SK-N-SH treated with all-trans-retinoic acid at 6 μM for 48 hours (cell line): ENCODE measurements at regions not wholly inside any gene's neighbourhood (a gene's known extent, or its start where the extent isn't known, plus 50 kb on each side); places are given as distances from the start of the nearest gene placed in this dataset.

Experiments
- ARNTL ChIP-seq: fragments of 450-650 bp; formaldehyde crosslinking; IDR thresholded peaks from 2 replicates; pipeline ENCODE4 v1.5.0; 2020; ENCODE audit warnings: low read depth, mild to moderate bottlenecking, moderate library complexity, borderline replicate concordance
- CREB5 ChIP-seq: fragments of 250-450 bp; sonication (Bioruptor Pico); IDR thresholded peaks from 2 replicates; pipeline ENCODE4 v1.5.1; 2020; ENCODE audit warnings: low read depth, mild to moderate bottlenecking, moderate library complexity
- CSRNP3 ChIP-seq: fragments of 250-450 bp; sonication (Bioruptor Pico); IDR thresholded peaks from 2 replicates; pipeline ENCODE4 v1.5.1; 2021; ENCODE audit warnings: mild to moderate bottlenecking, moderate library complexity
- ISL1 ChIP-seq: fragments of 250-450 bp; sonication (Bioruptor Pico); IDR thresholded peaks from 2 replicates; pipeline ENCODE4 v2.1.2; 2022; ENCODE audit warnings: mild to moderate bottlenecking, moderate library complexity
- OSR1 ChIP-seq: fragments of 250-450 bp; sonication (Bioruptor Pico); IDR thresholded peaks from 2 replicates; pipeline ENCODE4 v1.8.0; 2022; ENCODE audit warnings: moderate library complexity, mild to moderate bottlenecking, inconsistent platforms
- PATZ1 ChIP-seq: fragments of 250-450 bp; sonication (Bioruptor Pico); IDR thresholded peaks from 2 replicates; pipeline ENCODE4 v1.8.0; 2020; ENCODE audit warnings: mild to moderate bottlenecking, moderate library complexity, borderline replicate concordance
- PPARA ChIP-seq: fragments of 250-450 bp; sonication (Bioruptor Pico); IDR thresholded peaks from 2 replicates; pipeline ENCODE4 v1.5.0; 2020; ENCODE audit warnings: mild to moderate bottlenecking, borderline replicate concordance
- RARB ChIP-seq: fragments of 250-450 bp; sonication (Bioruptor Pico); IDR thresholded peaks from 2 replicates; pipeline ENCODE4 v1.8.0; 2021; ENCODE audit warnings: mild to moderate bottlenecking, moderate library complexity
- TOX ChIP-seq: fragments of 250-450 bp; sonication (Bioruptor Pico); IDR thresholded peaks from 2 replicates; pipeline ENCODE4 v1.8.0; 2021; ENCODE audit warnings: mild to moderate bottlenecking, moderate library complexity, borderline replicate concordance
- ZFP3 ChIP-seq: fragments of 250-450 bp; sonication (Bioruptor Pico); IDR thresholded peaks from 2 replicates; pipeline ENCODE4 v1.5.0; 2020; ENCODE audit warnings: mild to moderate bottlenecking, moderate library complexity
- ZNF70 ChIP-seq: fragments of 450-650 bp; formaldehyde crosslinking; IDR thresholded peaks from 2 replicates; pipeline ENCODE4 v1.5.0; 2020; ENCODE audit warnings: mild to moderate bottlenecking, moderate library complexity
- ZNF8 ChIP-seq: fragments of 450-650 bp; formaldehyde crosslinking; IDR thresholded peaks from 2 replicates; pipeline ENCODE4 v1.5.0; 2020; ENCODE audit warnings: mild to moderate bottlenecking, moderate library complexity

- TF ChIP-seq ZNF70 (CRISPR knock-in tag) (no peak), ZNF8 (no peak), ARNTL (no peak), TOX (CRISPR knock-in tag) (no peak), PATZ1 (CRISPR knock-in tag) (no peak), OSR1 (CRISPR knock-in tag) (no peak), CREB5 (CRISPR knock-in tag) (no peak), ISL1 (CRISPR knock-in tag) (no peak), CSRNP3 (CRISPR knock-in tag) (no peak), RARB (CRISPR knock-in tag) (no peak), PPARA (CRISPR knock-in tag) (no peak), ZFP3 (CRISPR knock-in tag) (no peak)
These were observed 138.3 kb upstream of the SMIM23 start for GRCh38 chr5:171647043-171647903.
